ENCODE measurements at regions not wholly inside any gene's neighbourhood (a gene's known extent, or its start where the extent isn't known, plus 50 kb on each side); places are given as distances from the start of the nearest gene placed in this dataset.

DNA sequence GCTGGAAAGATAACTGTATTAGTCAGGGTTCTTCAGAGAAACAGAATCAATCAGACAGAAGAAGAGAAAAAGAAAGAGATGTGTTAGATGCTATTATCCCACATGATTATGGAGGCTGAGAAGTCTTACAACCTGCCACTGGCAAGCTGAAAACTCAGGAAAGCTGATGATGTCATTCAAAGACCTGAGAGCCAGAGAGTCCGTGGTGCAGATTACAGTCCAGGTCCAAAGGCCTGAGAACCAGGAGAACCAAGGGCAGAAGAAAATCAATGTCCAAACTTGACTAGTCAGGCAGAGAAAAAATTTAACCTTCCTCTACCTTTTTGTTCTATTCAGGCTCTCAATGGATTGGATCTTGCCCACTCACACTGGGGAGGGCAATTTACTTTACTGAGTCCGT, 172.5 kb downstream of the QDPR start (continued):
- TF ChIP-seq ZNF462 (CRISPR knock-in tag; IDR thresholded peaks at IDR 0.05) (no peak), CTCF (conservative IDR thresholded peaks at IDR 0.05; ENCODE audit: low read depth in 2 of 2) (no peak), EZH2 (IDR thresholded peaks at IDR 0.05; ENCODE audit: low read depth, unreplicated experiment) (no peak), NANOG (IDR thresholded peaks at IDR 0.05; ENCODE audit: borderline replicate concordance) (no peak)
- TF ChIP-seq, protein P1, sequence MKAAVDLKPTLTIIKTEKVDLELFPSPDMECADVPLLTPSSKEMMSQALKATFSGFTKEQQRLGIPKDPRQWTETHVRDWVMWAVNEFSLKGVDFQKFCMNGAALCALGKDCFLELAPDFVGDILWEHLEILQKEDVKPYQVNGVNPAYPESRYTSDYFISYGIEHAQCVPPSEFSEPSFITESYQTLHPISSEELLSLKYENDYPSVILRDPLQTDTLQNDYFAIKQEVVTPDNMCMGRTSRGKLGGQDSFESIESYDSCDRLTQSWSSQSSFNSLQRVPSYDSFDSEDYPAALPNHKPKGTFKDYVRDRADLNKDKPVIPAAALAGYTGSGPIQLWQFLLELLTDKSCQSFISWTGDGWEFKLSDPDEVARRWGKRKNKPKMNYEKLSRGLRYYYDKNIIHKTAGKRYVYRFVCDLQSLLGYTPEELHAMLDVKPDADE (IDR thresholded peaks at IDR 0.05): no peak

DNA sequence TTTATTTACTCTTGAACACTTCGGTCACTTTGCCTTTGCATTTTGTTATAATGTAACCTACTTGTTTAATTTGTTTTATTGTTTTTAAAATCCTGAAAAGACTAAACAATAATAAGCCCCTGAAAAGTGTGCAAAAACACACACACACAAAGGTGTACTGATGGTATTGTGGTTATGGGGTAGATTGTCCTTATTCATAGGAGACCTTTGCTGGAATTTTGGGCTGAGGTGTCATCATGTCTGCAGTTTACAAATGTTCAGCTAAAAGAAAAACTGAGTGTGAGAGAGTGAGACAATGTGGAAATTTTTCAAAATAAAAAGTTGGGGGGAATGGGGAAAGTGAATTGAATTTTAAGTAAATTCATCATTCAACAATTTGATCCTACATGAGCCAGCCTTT, 174.9 kb downstream of the QDPR start:
- no peak overlapping the region for H3K4me2 ChIP-seq
- no peaks in the 10 kb centered on the region for H3K36me3 ChIP-seq (ENCODE audit: insufficient read depth)
- no peaks in the 10 kb centered on the region for H3K27me3 ChIP-seq (ENCODE audit: insufficient read depth)
- no peaks in the 10 kb centered on the region for H3F3A ChIP-seq (replicated peaks; ENCODE audit: low read depth)
- Mint-ChIP-seq H3K27ac (no peak overlapping the region), H3K4me1 (peaks cover 3% of the 10 kb centered on the region), H3K36me3 (ENCODE audit: low read depth) (no peaks in the 10 kb centered on the region), H3K4me3 (no peak overlapping the region), H3K9me3 (no peaks in the 10 kb centered on the region), H3K27me3 (ENCODE audit: insufficient read depth, low read depth, poor library complexity) (no peaks in the 10 kb centered on the region)
- H3K27ac ChIP-seq (ENCODE audit: low read depth): no peak overlapping the region
- DNase-seq (ENCODE audit: low spot score) (no peak), ATAC-seq (no peak)
- H3K4me1 ChIP-seq (ENCODE audit: insufficient read depth): no peaks in the 10 kb centered on the region
- H3K9me2 ChIP-seq (ENCODE audit: insufficient read depth): no peaks in the 10 kb centered on the region
- H2AFZ ChIP-seq: no peak overlapping the region
- H3K79me2 ChIP-seq (replicated peaks; ENCODE audit: insufficient read depth): no peaks in the 10 kb centered on the region
- no peaks in the 10 kb centered on the region for H4K20me1 ChIP-seq (replicated peaks; ENCODE audit: insufficient read depth)
- TF ChIP-seq CREB1 (CRISPR knock-in tag; IDR thresholded peaks at IDR 0.05; ENCODE audit: low read depth) (no peak), JUNB (IDR thresholded peaks at IDR 0.05; ENCODE audit: unreplicated experiment) (no peak), EZH2phosphoT487 (IDR thresholded peaks at IDR 0.05; ENCODE audit: unreplicated experiment) (no peak)
- no peak overlapping the region for H3K4me3 ChIP-seq

All from GM23338 (cell line).